ENCODE measurements at regions not wholly inside any gene's neighbourhood (a gene's known extent, or its start where the extent isn't known, plus 50 kb on each side); places are given as distances from the start of the nearest gene placed in this dataset.

DNA sequence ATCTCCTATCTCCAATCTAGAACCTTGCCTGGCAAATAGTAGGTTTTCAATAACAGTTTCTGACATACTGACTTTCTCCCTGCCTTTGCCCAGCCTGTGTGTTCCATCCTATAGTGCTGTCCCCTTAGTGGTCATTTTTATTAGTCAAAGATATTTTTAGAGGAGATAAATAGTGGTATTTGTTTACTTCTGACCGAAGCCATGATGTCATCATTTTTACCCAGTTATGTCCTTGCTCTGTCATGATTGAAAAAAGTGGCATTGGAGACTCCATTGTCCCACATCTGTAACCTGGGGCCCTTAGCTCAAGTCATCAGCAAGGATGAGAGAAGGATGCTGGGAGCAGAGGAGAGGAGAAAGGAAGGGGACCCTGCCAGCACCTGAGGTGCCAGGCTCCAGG lies 80.6 kb upstream of the ATP2B2 start:
- DNase-seq, result no peak

DNA sequence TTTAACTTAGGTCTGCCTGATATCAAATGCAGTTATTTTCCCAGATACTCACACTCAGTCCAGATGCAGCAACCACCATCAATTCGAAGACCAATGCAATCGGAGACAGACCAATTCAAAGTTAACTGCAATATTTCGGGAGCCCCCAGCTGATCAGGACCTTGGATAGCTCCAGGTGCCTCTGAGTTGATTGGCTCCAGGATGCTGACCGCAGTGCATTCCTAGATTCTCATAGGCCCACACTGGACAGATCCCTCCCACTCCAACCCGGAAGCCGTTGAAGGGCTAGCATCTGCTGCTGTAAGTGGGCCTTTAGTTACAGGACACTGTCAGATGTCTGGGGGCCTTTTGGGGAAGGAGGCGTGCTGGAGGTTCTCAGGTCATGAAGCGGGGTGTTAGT lies 89.5 kb upstream of the ATP2B2 start:
- no peak for DNase-seq

DNA sequence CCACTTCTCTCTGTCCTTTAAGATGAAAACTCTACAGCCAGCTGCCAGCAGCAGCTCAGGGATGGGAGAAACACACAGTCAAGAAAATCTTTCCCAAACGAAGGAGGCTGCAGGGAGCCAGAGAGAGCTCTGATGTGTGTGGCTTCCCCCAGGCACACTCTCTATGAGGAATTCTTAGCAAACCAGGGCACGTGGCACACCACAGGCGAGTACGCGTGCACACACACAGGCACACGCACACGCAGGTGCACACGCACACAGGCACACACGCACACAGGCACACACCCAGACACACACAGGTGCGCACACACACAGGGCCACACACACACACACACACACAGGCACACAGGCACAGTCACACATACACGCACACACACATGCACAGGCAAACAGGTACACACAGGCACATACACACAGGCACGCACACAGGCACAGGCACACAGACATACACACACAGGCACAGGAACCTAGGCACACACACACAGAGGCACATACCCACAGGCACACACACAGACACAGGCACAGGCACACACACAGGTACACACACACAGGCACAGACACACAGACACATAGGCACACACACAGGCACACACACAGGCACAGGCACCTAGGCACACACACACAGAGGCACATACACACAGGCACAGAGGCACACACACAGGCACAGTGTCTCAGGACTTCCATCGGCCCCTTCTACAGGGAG lies 91.5 kb upstream of the ATP2B2 start:
- no peak for DNase-seq

- DNase-seq, result no peak
Measured at GRCh38 chr3:10597733-10598132, 92.3 kb upstream of the ATP2B2 start.

DNA sequence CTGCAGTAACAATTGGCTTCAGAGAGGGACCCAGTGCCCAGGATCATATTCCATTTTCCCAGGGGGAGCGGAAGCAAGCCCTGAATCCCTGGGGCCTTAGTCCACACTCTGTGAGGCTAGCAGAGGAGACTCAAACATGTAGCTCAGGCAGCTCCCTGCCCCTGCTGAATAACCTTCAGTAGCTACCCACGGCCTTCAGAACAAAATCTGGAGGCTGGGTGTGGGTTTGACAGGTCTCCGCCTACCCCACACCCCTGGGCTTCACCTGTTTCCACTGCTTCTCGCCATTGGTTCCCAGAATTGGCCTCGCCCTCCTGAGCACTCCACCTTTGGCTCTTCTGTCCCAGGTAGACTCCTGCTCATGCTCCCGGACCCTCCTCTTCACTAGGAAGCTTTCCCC lies 93.6 kb upstream of the ATP2B2 start:
- DNase-seq, result no peak

- no peak for DNase-seq
Measured at GRCh38 chr3:10599444-10599843, 94.1 kb upstream of the ATP2B2 start.

- DNase-seq, result no peak
Measured at GRCh38 chr3:10600296-10600714, 94.9 kb upstream of the ATP2B2 start.

- DNase-seq, result no peak
Measured at GRCh38 chr3:10600726-10601125, 95.3 kb upstream of the ATP2B2 start.

DNA sequence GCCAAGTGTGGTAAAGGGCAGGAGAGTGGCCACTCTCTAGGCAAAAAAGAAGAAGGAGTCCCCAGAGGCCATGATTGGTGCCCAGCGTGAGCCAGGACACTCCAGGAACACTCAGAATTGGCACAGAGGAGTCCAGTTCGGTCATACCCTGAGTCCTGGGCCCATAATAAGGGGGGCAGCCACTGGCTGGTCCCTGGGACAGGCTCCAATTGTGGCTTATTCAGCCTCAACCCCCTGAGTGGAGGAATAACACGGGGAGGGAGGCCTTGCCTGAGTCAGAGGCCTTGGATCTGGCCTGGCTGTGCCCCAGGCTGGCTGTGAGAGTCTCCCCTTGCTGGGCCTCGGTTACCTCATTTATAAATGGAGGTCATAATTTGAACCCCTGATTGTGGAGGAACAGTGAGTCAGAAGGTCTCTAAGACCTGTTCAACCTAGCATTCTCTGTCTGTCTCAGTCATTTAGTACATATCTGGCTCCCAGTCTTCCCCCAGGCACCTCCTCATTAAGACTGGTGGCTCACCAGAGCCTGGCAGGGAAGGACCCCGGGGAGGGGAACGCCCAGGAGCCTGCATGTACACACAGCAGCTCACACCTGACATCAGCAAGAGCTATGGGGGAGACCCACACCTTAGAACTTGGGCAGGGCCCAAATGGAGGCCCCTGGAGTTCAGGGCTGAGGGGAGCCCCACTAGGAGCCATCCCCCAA lies 95.9 kb upstream of the ATP2B2 start:
- DNase-seq, result no peak

- DNase-seq, result no peak
Measured at GRCh38 chr3:10601857-10602230, 96.5 kb upstream of the ATP2B2 start.

DNA sequence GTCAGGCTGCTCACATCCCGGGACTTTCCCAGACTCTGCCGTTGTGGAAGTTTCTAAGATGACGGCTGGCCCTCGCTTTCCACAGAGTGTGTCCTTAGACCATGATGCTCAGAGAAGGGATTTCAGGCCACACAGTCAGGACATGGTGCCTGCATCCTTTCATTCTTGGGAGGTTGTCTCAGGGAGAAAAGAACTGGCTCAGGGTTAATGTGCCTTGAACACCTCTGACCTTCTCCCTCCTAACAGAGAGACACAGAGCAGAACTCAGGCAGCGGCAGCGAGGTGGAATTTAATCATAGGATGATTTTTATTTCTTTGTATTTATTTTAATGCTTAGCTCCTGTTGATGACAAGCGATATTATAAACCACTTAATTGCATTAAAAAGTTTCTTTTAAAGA lies 96.9 kb upstream of the ATP2B2 start:
- DNase-seq, result no peak

GRCh38 chr3:10602769-10603768 lies 97.7 kb upstream of the ATP2B2 start:
- no peak for DNase-seq

GRCh38 chr3:10609134-10609533 lies 103.7 kb upstream of the ATP2B2 start:
- DNase-seq, result no peak

GRCh38 chr3:10614168-10614567 lies 108.8 kb upstream of the ATP2B2 start:
- no peak for DNase-seq

DNA sequence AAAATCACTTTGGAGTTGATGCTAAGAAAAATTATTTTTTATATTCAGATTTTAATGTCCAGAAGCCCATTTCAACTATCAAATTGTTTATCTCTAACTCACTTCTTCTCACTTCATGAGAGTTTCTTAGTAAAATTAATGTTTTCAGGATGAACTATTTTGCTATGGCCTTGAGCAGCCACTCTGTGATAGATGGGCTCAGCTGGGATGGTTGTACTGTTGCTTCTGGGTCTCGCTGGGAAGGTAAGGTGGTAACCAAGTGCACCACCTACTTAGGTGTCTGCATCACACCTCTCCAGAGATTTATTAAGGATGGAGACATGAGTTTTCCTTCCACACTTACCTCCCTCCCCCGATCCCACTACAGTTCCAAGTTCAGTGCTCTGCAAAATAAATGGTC lies 110.3 kb upstream of the ATP2B2 start:
- no peak for DNase-seq

DNA sequence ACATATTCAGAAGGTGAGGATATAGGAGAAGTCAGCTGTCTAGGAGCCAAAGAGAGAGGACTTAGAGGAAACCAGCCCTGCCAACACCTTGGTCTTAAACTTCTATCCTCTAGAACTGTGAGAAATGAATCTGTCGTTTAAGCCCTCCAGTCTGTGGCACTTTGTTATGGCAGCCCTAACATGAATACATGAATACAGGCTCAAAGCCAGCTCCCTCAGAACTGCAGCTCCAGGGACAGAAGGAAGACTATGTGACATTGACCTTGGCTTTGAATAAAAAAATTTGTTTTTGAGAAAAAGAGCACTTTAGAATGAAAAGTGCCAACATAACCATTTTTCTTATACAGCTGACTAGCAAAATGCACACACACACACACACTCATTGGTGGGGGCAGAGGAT lies 110.9 kb upstream of the ATP2B2 start:
- DNase-seq, result no peak

DNA sequence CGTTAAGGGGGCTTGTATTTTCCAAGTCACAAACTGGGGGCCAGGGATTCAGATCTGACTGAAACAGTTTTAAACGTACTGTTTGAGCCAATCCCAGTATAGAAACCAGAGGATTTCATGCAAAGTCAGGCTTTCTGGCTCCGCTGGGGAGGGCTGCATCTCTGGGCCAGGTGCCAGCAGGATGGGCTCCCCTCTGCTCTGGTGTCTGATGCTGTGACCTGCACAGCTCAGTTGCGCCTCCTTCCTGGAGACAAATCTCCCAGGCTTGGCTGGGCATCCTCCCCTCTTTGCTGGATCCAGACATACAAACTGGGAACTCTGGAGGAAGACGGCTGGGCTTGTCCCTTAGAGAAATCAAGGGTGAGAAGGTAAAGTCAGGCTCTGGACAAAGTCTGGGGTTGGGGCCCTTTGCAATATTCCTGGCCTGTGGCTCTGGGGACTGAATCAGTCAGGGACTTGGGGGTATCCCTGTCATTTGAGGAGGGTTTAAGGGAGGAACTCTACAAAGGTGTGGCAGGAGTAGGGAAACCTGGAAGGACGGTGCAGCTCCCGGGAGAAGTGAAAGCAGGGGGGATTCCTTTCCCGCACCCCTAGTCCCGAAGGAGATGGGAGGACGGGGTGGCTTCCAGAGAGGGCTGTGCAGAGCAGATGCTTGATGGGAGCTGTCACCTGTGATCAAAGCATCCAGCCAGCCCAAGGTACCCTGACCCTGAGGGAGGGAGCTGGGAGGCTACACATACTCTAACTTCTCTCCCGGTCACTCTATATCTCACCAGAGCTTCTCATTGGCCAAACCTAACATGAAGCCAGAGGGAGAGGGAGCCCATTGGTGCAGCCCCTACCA lies 114.8 kb upstream of the ATP2B2 start:
- no peak for DNase-seq

DNA sequence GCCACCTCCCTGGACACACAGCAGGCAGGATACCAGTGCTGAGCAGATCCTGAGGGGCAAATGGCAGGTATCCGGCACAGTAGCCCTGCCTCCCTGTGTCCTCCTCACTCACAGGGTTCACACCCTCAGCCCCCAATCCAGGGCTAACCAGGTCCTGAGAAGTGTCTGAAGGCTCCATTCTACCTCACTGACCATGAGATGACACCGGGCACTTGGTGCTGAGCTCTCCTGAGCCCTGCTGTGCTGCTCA lies 115.4 kb upstream of the ATP2B2 start:
- DNase-seq, result no peak

GRCh38 chr3:10623578-10624275 lies 118.3 kb upstream of the ATP2B2 start:
- no peak for DNase-seq

- no peak for DNase-seq
Measured at GRCh38 chr3:10625323-10625722, 119.9 kb upstream of the ATP2B2 start.

- DNase-seq, result no peak
Measured at GRCh38 chr3:10627884-10628572, 122.6 kb upstream of the ATP2B2 start.

Data from NCI-H2081 treated with DMSO at 0.1 percent for 48 hours (cell line).